ENCODE measurements at regions not wholly inside any gene's neighbourhood (a gene's known extent, or its start where the extent isn't known, plus 50 kb on each side); places are given as distances from the start of the nearest gene placed in this dataset.
"Not testable (repeated sequence)": the region's sequence is repeated elsewhere in the genome, so short reads cannot be mapped to it uniquely, and the experiment has no call there.

DNA sequence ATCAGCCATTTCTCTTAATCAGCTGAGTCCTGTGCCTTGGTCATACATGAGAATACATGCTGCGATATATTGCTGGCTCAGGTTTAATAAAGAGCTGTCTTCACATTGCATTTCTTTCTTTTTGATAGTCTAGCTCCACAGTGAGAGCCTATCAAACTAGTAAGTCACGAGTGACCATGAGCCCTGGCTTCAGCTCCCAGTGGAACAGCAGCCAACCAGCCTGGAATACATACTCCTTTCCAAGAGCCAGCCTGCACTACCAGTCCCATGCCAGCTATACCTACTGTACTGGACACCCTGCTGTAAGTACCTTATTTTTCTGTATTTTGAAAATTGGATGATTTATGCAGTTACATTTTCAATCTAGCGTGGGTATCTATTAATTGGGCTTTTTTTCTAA, 98.0 kb upstream of the RBMS3 start:
- WGBS (ENCODE audit: extremely low coverage, insufficient coverage, low lambda C conversion rate), result no CpG with 5 or more reads among the region's 3 CpGs
- H3K79me2 ChIP-seq (ENCODE audit: control insufficient read depth, insufficient read depth, low read length); H2AK5ac ChIP-seq (ENCODE audit: low read length); H3K9ac ChIP-seq (ENCODE audit: low read length); H3K4ac ChIP-seq (ENCODE audit: low read depth, low read length); H2BK5ac ChIP-seq (ENCODE audit: low read length); H3K23ac ChIP-seq (ENCODE audit: low read length); H3K4me1 ChIP-seq (ENCODE audit: control insufficient read depth, low read depth, low read length); H3K27me3 ChIP-seq (ENCODE audit: insufficient read depth, low read length, poor library complexity); H3K27ac ChIP-seq (ENCODE audit: low read depth, low read length); DNase-seq; H3K18ac ChIP-seq (ENCODE audit: low read length); H3K4me2 ChIP-seq (ENCODE audit: low read length); H3K79me1 ChIP-seq (ENCODE audit: low read length); H3K56ac ChIP-seq (ENCODE audit: low read length); H4K5ac ChIP-seq (ENCODE audit: low read length); H2BK15ac ChIP-seq (replicated peaks; ENCODE audit: low read depth); H3K4me3 ChIP-seq (ENCODE audit: low read length); H2BK120ac ChIP-seq (ENCODE audit: low read depth, low read length); H3K36me3 ChIP-seq (ENCODE audit: control insufficient read depth, insufficient read depth, low read length); H4K8ac ChIP-seq (ENCODE audit: low read depth, low read length): not testable (repeated sequence)

DNA sequence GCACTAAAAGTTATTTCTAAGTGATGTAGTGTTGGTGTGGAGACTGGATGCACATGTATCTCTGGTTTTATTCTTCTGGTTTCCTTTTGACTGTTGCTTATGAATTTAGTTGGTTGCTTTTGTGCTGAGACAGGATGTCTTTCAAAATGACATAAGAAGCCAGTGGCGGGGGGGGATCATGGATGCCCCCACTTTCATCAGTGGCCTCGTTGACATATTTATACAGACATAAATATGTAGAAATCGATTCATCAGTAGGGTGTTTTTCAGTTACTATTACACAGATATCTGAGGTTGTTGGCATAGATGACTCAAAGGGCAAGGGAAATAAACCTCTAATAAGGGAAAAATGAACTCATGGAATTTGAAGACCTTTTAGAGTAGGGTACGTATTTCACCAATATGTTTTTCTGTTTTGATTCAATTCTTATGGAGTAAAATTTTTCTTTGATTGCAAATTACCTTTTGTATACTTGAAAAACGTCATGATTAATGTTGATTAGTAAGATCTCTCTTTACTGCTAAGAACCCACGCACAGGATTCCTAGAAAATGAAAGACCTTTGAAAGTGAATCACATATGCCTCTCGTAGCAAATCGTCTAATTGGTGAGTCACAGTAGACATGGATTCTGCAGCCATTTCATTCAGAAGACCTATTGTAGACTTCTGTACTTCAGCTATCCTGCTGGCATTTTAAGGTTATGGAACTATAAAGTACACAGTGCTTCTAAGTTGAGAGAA, 97.4 kb upstream of the RBMS3 start:
- Histone ChIP-seq H3K18ac (ENCODE audit: low read length) (no peak overlapping the region), H3K4me1 (ENCODE audit: control insufficient read depth, low read depth, low read length) (no peaks in the 10 kb centered on the region), H3K27me3 (ENCODE audit: insufficient read depth, low read length, poor library complexity) (no peaks in the 10 kb centered on the region), H2AK5ac (ENCODE audit: low read length) (no peak overlapping the region), H3K79me2 (ENCODE audit: control insufficient read depth, insufficient read depth, low read length) (no peaks in the 10 kb centered on the region), H3K56ac (ENCODE audit: low read length) (no peak overlapping the region), H4K5ac (ENCODE audit: low read length) (no peak overlapping the region), H3K27ac (ENCODE audit: low read depth, low read length) (no peak overlapping the region), H3K4ac (ENCODE audit: low read depth, low read length) (no peak overlapping the region), H3K9ac (ENCODE audit: low read length) (no peak overlapping the region), H3K4me3 (ENCODE audit: low read length) (no peak overlapping the region), H4K8ac (ENCODE audit: low read depth, low read length) (no peak overlapping the region), H3K36me3 (ENCODE audit: control insufficient read depth, insufficient read depth, low read length) (no peaks in the 10 kb centered on the region), H2BK15ac (replicated peaks; ENCODE audit: low read depth) (no peak overlapping the region), H3K4me2 (ENCODE audit: low read length) (no peak overlapping the region), H3K79me1 (ENCODE audit: low read length) (no peaks in the 10 kb centered on the region), H2BK5ac (ENCODE audit: low read length) (no peak overlapping the region), H2BK120ac (ENCODE audit: low read depth, low read length) (no peak overlapping the region), H3K23ac (ENCODE audit: low read length) (no peak overlapping the region)
- DNase-seq, result no peak
- no CpG with 5 or more reads among the region's 8 CpGs for WGBS (ENCODE audit: extremely low coverage, insufficient coverage, low lambda C conversion rate)

DNA sequence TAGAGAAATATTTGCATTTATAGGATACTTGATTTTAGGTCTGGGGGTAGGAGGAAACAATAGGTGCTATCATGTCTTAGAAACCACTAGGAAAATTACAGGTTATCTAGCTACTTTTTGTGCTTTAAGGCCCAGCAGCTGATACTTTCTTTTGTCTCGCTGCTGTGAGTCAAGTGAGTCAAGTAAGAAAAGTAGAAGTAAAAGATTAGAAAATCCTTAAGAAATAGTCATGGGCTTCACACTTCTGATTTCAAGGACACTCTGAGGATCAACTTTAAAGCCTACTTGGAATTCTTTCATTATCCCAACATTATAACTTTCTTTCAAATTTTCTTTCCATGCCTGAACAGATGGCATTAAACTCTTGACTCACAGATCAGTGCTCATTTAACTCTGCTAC, 95.2 kb upstream of the RBMS3 start:
- Histone ChIP-seq H4K8ac (ENCODE audit: low read depth, low read length) (no peak overlapping the region), H3K9ac (ENCODE audit: low read length) (no peak overlapping the region), H2BK15ac (replicated peaks; ENCODE audit: low read depth) (no peak overlapping the region), H3K4me3 (ENCODE audit: low read length) (no peak overlapping the region), H2BK5ac (ENCODE audit: low read length) (no peak overlapping the region), H3K79me1 (ENCODE audit: low read length) (no peaks in the 10 kb centered on the region), H3K79me2 (ENCODE audit: control insufficient read depth, insufficient read depth, low read length) (no peaks in the 10 kb centered on the region), H3K4me1 (ENCODE audit: control insufficient read depth, low read depth, low read length) (no peaks in the 10 kb centered on the region), H3K18ac (ENCODE audit: low read length) (no peak overlapping the region), H3K4me2 (ENCODE audit: low read length) (no peak overlapping the region), H4K5ac (ENCODE audit: low read length) (no peak overlapping the region), H3K23ac (ENCODE audit: low read length) (no peak overlapping the region), H3K27ac (ENCODE audit: low read depth, low read length) (no peak overlapping the region), H3K4ac (ENCODE audit: low read depth, low read length) (no peak overlapping the region), H3K36me3 (ENCODE audit: control insufficient read depth, insufficient read depth, low read length) (no peaks in the 10 kb centered on the region), H3K56ac (ENCODE audit: low read length) (no peak overlapping the region), H2AK5ac (ENCODE audit: low read length) (no peak overlapping the region), H2BK120ac (ENCODE audit: low read depth, low read length) (no peak overlapping the region), H3K27me3 (ENCODE audit: insufficient read depth, low read length, poor library complexity) (no peaks in the 10 kb centered on the region)
- WGBS (ENCODE audit: extremely low coverage, insufficient coverage, low lambda C conversion rate), result no CpG with 5 or more reads among the region's 1 CpG
- no peak for DNase-seq

DNA sequence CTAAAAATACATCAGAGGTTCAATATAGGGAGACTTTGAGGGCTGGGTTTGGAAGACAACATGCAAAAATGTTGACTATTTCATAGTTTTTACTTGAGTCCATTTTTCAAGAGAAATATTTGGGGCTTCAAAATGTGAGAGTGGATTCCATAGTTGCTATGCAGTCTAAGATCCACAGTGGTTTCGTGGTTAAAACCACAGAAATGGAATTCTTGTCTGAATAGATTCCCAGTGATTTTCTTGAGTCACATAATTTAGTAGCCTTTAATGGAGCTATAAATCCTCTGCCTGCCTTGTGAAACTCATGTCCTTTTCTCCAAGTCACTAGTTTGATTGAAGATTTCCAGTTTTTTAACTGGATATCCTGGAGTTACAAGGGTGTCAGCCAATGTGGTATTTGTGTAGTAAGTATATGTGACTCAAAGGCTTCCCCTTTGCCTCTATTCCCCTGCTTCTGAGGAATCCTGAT, 94.7 kb upstream of the RBMS3 start:
- H3K27ac ChIP-seq (ENCODE audit: low read depth, low read length), result no peak overlapping the region
- no peak overlapping the region for H2AK5ac ChIP-seq (ENCODE audit: low read length)
- H3K4ac ChIP-seq (ENCODE audit: low read depth, low read length), result no peak overlapping the region
- H3K79me2 ChIP-seq (ENCODE audit: control insufficient read depth, insufficient read depth, low read length), result no peaks in the 10 kb centered on the region
- H3K27me3 ChIP-seq (ENCODE audit: insufficient read depth, low read length, poor library complexity), result no peaks in the 10 kb centered on the region
- WGBS (ENCODE audit: extremely low coverage, insufficient coverage, low lambda C conversion rate), result no CpG with 5 or more reads among the region's 1 CpG
- no peak overlapping the region for H3K9ac ChIP-seq (ENCODE audit: low read length)
- no peak for DNase-seq
- no peak overlapping the region for H4K8ac ChIP-seq (ENCODE audit: low read depth, low read length)
- H2BK5ac ChIP-seq (ENCODE audit: low read length), result no peak overlapping the region
- no peak overlapping the region for H3K56ac ChIP-seq (ENCODE audit: low read length)
- no peaks in the 10 kb centered on the region for H3K79me1 ChIP-seq (ENCODE audit: low read length)
- H3K18ac ChIP-seq (ENCODE audit: low read length), result no peak overlapping the region
- no peak overlapping the region for H3K4me3 ChIP-seq (ENCODE audit: low read length)
- no peaks in the 10 kb centered on the region for H3K36me3 ChIP-seq (ENCODE audit: control insufficient read depth, insufficient read depth, low read length)
- no peak overlapping the region for H3K23ac ChIP-seq (ENCODE audit: low read length)
- H2BK15ac ChIP-seq (replicated peaks; ENCODE audit: low read depth), result no peak overlapping the region
- no peak overlapping the region for H3K4me2 ChIP-seq (ENCODE audit: low read length)
- no peaks in the 10 kb centered on the region for H3K4me1 ChIP-seq (ENCODE audit: control insufficient read depth, low read depth, low read length)
- no peak overlapping the region for H4K5ac ChIP-seq (ENCODE audit: low read length)
- H2BK120ac ChIP-seq (ENCODE audit: low read depth, low read length), result no peak overlapping the region

GRCh38 chr3:29186982-29187725, 93.7 kb upstream of the RBMS3 start:
- H2BK15ac ChIP-seq (replicated peaks; ENCODE audit: low read depth), result no peak overlapping the region
- no peak overlapping the region for H4K8ac ChIP-seq (ENCODE audit: low read depth, low read length)
- no peaks in the 10 kb centered on the region for H3K79me1 ChIP-seq (ENCODE audit: low read length)
- no peaks in the 10 kb centered on the region for H3K4me1 ChIP-seq (ENCODE audit: control insufficient read depth, low read depth, low read length)
- no peak overlapping the region for H3K56ac ChIP-seq (ENCODE audit: low read length)
- DNase-seq, result peak; percentile 27
- no peak overlapping the region for H2BK120ac ChIP-seq (ENCODE audit: low read depth, low read length)
- no peak overlapping the region for H3K4ac ChIP-seq (ENCODE audit: low read depth, low read length)
- WGBS (ENCODE audit: extremely low coverage, insufficient coverage, low lambda C conversion rate), result no CpG with 5 or more reads among the region's 3 CpGs
- H3K4me2 ChIP-seq (ENCODE audit: low read length), result no peak overlapping the region
- H3K79me2 ChIP-seq (ENCODE audit: control insufficient read depth, insufficient read depth, low read length), result no peaks in the 10 kb centered on the region
- no peaks in the 10 kb centered on the region for H3K27me3 ChIP-seq (ENCODE audit: insufficient read depth, low read length, poor library complexity)
- no peak overlapping the region for H2BK5ac ChIP-seq (ENCODE audit: low read length)
- H4K5ac ChIP-seq (ENCODE audit: low read length), result no peak overlapping the region
- no peak overlapping the region for H3K9ac ChIP-seq (ENCODE audit: low read length)
- no peak overlapping the region for H3K27ac ChIP-seq (ENCODE audit: low read depth, low read length)
- H3K36me3 ChIP-seq (ENCODE audit: control insufficient read depth, insufficient read depth, low read length), result no peaks in the 10 kb centered on the region
- no peak overlapping the region for H2AK5ac ChIP-seq (ENCODE audit: low read length)
- H3K23ac ChIP-seq (ENCODE audit: low read length), result no peak overlapping the region
- no peak overlapping the region for H3K18ac ChIP-seq (ENCODE audit: low read length)
- H3K4me3 ChIP-seq (ENCODE audit: low read length), result no peak overlapping the region

Measured in mesendoderm (in vitro differentiated cells).